SH-SY5Y (cell line): ENCODE measurements at regions not wholly inside any gene's neighbourhood (a gene's known extent, or its start where the extent isn't known, plus 50 kb on each side); places are given as distances from the start of the nearest gene placed in this dataset.

Experiments
- GATA2 ChIP-seq: IDR thresholded peaks from 2 replicates; pipeline ENCODE4 v1.6.1; 2011; ENCODE audit warnings: mild to moderate bottlenecking, low read depth, low read length
- GATA3 ChIP-seq: IDR thresholded peaks from 2 replicates; pipeline ENCODE4 v1.6.1; 2011; ENCODE audit warnings: low read depth, mild to moderate bottlenecking, low read length, moderate library complexity

GRCh38 chr5:165521816-165522610, 2016.6 kb downstream of the MAT2B start:
- TF ChIP-seq GATA2 (no peak), GATA3 (no peak)
